Esophagus squamous epithelium (tissue), 4 donors: ENCODE measurements at regions not wholly inside any gene's neighbourhood (a gene's known extent, or its start where the extent isn't known, plus 50 kb on each side); places are given as distances from the start of the nearest gene placed in this dataset.

ENCODE experiments used
- CTCF ChIP-seq, 6 experiments: fragments of 450-650 bp in 4 of 6; fragments of 200-600 bp in 2 of 6; sonication (generic) in 2 of 6; IDR thresholded peaks; one replicate each; pipeline ENCODE4 v1.5.1; 2016 to 2019; ENCODE audit warnings: antibody characterized with exemption in 6 of 6, mild to moderate bottlenecking in 4 of 6, moderate library complexity in 4 of 6
- POLR2A ChIP-seq, 4 donors: fragments of 450-650 bp; IDR thresholded peaks; one replicate each; pipeline ENCODE4 v1.6.1; 2017; ENCODE audit warnings: antibody characterized with exemption in 4 of 4, mild to moderate bottlenecking in 4 of 4, moderate library complexity in 3 of 4

- no peak for TF ChIP-seq CTCF (IDR thresholded peaks at IDR 0.05)
- TF ChIP-seq POLR2A (IDR thresholded peaks at IDR 0.05) = no peak
These were observed 368.7 kb downstream of the EFNA5 start for GRCh38 chr5:107301999-107302398.
